HuH-7.5 (cell line): ENCODE measurements at regions not wholly inside any gene's neighbourhood (a gene's known extent, or its start where the extent isn't known, plus 50 kb on each side); places are given as distances from the start of the nearest gene placed in this dataset.
"Not testable (repeated sequence)": the region's sequence is repeated elsewhere in the genome, so short reads cannot be mapped to it uniquely, and the experiment has no call there.

Source experiments
- DNase-seq: peaks from one replicate; pipeline ENCODE4 v3.0.0; 2011; ENCODE audit warnings: low spot score

DNA sequence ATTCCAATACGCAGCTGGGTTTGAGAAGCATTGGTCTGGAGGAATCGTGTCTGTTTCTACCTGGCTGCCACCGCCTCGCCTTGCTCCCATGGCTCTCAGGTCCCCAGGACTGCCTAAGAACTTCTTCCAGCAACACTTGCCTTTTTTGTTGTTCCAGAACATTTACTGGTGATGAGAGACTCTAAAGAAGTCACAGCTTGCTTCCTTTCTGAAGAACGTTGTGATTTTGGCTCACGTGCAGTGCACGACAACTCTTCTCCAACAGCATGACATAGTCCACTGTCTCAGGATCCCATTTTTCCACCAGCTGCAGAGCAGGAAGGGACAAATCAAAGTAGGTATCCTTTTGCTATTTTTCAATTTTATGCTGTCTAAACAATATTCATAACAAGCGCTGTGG lies 940.9 kb downstream of the SLC4A3 start:
- no peak for DNase-seq

DNA sequence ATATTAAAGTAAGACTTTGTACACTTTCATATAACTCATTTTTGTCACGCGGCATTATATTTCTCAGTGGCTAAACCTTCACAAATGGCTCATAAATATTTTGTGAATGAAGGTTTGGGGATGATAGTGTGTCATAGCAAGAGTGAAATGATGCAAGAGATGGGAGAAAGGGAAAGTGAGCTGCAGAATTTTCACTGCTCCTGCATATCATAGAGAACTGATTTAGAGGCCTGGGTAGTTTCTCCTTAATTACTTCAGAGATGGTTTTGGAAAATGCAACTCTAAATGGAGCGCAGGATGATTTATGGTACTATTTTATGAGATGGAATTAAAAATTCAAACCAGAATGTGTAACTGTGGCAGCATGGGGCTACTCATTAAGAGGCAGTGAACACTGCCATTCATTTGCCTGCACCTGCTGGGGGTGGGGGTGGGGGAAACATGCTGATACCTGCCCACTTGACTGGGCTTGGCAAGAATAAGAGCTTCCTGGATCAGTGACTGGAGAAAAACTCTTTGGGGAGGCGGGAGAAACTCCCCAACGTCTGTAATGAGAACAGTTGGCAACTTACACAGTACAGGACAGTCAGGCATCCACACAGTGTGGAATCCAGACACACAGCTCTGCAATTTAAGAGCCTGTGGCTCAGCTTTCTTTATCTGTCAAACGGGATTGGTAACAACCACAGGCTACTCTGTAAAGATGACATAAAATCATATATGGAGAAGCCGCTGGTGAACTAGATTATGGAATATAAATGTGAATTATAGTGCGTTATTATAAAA lies 941.9 kb downstream of the SLC4A3 start:
- DNase-seq = no peak

DNA sequence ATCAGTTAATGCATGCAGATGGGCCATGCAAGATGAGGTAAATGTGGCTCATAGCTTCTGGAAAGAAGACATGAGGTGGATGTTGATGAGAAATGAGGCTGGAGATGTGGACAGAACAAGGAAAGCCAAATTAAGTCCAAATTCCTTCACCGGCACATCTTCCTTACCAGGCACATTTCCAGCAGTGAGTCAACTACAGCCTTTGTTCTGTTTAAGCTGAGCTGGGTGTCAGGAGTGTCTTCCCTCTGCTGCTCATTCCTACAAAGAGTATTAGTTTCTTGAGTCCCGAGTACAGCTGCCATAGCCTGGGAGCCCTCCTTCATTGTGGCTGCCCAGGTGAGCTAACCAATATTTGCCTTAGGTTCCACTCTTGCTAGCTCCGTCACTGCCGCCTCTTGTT lies 945.0 kb downstream of the SLC4A3 start:
- DNase-seq = no peak

DNA sequence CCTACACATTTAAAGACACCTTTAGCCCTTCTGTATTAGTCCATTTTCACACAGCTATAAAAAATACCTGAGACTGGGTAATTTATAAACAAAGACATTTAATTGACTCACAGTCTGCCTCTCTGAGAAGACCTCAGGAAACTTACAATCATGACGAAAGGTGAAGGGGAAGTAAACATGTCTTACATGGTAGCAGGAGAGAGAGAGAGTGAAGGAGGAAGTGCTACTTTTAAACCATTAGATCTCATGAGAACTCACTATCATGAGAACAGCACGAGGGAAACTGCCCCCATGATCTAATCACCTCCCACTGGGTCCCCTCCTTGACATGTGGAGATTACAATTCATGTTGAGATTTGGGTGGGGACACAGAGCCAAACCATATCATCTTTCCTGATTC lies 946.6 kb downstream of the SLC4A3 start:
- no peak for DNase-seq

DNA sequence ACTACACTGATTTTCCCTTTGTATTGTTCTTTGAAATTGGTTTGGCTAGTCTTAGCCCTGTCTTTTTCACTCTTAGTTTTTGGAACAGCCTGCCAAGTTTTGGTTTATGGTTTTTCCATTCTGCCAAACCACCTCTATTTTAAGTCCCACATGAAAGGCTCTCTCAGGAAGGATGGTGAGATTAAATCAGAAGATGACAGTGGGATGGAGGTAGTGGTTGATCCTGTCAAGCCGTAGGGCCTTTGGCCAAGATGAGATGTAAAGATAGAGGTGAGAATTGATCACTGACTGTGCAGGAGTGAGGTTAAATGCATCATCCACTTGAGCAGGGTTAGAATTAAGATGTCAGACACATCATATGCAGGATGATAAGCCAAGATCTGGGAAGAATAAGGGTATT lies 948.5 kb downstream of the SLC4A3 start:
- DNase-seq = no peak

DNA sequence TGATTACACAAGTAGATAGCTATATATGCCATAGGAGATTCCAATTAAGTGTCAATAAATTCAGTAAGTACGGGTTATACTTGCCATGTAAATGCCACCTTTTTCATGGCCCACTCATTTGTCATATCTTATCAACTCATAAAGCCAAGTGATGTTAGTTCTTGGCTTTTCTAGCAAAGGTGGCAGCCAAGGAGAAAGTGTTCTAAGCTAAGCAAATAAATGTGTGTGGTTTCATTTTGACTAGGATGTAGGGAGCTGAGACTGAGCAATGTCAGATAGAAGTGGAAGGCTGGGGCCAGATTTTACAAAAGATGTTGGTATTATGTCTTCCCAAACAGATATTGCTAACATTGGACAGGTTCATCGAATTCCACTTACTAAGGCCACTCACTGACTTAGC lies 952.0 kb downstream of the SLC4A3 start:
- DNase-seq = no peak

DNA sequence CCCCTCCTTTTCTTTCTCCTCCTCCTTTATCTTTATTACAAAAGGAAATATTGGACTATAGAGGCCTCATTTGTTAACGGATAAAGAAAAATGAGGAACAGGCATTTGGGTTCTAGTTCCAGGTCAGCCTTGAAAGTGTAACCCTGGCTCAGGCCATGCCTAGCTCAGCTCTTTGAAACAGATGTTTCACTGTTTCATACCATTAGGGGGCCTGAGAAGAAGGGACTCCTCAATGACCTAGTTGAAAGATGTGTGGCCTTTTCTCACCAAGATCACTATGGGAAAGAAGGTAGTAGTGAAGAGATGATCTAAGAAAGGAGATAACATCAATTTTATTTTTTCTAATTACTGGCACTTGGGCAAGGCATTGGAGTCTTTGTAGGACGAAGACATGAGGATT lies 952.7 kb downstream of the SLC4A3 start:
- no peak for DNase-seq

DNA sequence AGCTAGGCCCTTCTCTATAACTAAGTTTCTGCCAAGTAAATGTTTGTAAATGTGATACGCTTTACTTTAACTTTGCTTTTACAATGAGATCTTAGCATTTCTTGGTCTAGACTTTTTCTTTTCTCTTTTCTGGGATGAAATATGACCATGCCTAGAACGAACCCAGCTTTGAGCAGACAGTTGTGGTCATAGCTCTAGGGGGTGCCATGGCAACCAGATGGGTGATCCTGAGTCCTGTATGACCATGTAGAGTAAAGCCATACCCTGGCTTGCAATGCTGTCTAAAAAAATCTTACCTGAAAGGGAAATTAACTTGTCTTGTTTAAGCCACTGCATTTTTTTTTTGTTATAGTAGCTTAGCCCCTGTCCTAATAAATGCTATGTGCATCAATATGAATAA lies 956.3 kb downstream of the SLC4A3 start:
- DNase-seq = no peak

DNA sequence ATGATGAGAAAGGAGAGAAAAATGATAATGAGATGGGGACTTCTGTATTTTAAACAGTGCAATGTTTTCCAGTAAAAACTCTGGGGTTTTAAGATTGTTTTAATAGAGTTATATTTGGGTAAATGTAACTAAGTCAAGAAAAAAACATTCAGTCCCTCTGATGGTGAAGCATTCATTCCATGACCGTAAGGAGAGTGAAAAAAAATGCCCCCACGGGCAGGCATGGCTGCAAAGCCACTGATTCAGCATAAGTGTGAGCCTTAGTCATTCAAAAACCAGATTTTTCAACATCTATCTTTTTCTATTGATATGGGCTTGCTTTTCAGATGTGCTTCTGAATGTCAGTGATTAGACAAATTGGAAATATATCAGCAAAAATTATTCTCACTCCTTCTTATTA lies 957.8 kb downstream of the SLC4A3 start:
- DNase-seq = no peak

DNA sequence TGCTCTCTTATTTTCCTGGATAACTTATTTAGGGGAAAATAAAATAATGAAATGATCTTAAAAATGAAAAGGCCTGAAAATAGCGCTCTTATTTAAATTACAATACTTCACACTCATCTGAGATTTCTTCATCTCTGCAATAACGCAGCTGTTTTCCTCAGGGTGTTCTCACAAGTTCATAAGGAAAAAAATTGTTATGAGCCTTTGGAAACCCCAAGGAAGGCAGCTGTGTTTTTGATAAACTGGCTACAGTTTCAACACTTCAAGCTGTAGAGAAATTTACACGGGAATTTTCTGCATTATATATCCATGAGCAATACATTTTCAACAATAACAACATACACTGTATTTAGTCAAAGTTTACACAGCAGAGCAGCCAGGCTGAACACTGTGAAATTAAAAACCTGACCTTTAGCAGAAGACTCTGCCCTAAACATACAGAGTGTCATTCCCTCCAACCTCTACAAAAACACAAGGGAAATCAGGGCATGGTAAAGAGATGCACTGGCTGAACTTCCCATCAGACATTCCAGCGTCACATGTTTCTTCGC lies 959.6 kb downstream of the SLC4A3 start:
- no peak for DNase-seq

DNA sequence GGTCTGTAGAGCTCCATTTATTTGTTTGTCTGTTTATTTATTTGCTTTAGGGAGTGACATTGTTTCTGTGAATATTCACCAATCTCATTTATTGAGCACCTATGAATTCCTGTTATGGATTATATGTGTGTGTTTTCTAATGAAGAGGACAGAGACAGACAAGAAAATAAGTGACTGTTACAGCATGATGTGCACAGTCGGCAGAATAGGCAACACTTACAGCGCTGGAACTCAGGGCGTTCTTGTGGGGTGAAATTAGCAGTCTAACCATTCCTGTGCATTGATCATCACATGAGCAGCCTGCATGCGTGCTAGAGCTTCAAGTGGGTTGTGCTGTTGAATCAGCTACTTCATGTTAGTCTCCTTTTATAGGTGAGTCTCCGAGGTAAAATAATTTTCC lies 960.7 kb downstream of the SLC4A3 start:
- no peak for DNase-seq

DNA sequence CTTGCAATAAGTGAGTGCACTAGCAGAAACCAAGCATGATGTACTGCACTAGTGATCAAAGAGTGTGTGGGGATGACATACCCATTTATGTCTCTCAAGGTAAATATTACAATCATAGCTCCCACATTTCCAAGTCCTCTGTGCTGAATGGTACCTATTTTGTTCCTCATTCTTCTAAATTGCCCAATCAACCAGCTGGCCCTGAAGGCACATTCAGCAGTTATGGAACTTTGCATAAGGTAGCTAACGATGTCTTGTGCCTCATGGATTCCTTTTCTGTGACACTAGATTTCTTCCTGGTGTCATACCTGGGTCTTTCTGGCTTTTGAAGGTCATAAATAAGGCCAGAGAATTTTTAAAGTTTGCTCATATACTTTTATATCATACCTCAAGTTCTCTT lies 963.0 kb downstream of the SLC4A3 start:
- no peak for DNase-seq

DNA sequence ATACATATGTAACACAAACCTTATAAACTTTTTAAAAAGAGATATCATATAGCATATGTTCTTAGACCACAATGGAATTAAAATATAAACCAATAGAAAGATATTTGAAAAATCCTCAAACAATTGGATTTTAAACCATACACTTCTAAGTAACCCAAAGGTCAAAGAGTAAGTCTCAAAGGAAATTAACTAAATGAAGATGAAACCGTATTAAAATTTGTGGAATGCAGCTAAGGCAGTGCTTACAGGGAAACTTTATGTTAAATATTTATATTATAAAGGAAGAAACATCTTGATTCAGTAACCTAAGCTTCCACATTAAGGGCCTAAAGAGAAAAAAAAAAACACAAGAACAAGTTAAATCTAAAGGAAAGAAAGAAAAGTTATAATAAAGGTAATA lies 966.1 kb downstream of the SLC4A3 start:
- DNase-seq = no peak

DNA sequence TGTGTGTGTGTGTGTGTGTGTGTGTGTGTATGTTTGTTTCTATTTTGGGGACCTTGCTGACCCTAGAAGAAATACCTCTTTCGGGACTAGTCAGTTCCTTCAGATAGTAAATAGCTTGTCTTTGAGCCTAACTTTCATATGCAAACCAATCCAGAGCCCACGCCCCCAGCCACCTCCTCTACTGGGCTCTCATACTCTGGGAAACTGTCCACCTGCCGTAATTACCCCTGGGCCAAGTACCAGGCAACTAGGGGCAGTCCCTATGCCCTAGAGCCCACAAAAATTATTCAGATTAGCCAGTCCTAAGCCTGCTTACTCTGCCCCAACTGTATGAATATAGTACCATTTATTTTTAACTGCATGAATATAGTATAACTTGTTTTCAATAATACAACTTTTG lies 970.4 kb downstream of the EPHA4 start:
- DNase-seq = no peak

DNA sequence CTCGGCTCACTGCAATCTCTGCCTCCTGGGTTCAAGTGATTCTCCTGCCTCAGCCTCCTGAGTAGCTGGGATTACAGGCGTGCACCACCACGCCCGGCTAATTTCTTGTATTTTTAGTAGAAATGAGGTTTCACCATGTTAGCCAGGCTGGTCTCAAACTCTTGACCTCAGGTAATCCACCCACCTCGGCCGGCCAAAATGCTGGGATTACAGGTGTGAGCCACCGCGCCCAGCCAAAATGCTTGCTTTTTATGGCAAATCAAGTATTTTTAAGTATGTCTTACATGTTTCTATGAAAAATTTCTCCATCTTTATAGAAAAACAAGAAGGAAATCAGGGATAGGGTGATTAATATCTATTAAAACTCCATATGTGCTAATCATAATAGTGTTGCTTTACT lies 959.1 kb downstream of the EPHA4 start:
- not testable (repeated sequence) for DNase-seq

DNA sequence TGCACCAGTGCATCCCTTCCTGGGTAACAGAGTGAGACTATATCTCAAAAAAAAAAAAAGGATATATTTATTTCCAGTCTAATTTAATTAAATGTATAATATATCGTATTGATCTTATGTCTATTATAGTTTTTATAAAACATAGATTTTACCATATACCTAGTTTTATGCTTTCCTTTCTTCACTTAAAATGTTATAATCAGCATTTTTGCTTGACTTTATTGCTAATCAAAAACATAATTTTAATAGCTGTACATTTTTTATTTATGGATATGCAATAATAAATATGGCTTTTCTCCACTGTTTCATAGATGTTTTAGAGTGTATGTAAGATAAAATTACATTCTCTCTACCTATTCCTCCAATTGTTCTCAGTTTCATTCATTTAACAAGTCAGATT lies 958.0 kb downstream of the EPHA4 start:
- DNase-seq = no peak

DNA sequence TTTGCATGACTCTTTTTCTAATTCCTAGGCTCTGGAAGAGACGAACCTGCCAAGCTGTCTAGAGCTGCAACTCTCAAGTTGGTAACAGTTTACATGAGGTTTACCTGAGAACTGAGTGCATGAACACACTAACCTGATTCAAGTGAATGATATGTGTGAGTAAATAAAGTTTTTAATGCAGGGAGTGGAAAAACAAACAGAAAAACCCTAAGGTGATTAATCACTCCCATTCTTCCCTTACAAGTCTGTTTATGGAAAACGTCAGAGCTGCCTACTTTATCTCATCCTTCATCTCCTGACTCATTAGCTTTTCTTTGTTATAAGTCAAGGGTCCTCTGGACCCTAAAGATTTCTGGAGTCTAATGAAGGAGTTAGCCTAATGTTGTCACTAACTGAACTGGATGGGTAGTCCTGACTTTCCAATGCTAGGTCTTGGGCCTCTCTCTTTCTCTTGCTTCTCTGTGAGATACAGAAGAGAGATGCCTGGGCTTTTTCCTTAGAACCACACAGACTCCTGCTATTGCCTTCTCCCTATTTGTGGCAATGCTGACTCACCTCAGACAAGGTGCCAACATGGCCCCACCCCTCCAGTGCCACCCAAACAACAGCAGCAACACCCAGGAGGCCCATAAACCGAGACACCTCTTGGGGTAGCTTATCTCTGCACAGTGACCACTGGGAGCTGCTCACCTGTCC lies 952.4 kb downstream of the EPHA4 start:
- no peak for DNase-seq

DNA sequence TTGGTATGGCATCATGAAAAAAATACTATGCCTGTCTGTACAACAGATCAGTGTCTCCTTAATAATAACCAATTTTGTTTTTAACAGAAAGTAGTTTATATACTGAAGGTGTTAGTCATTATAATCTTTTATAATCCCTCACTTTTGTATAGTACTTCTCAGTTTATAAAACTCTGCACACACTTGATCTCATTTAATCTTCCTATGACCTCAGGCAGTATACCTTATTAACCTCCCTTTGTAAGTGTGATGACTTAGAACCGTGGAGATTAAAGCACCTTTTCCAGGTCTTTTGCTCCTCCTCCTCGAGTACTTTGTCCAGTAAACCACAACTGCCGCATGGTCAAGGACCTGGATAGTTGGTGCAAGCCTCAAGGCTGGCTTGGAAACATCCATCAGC lies 945.5 kb downstream of the EPHA4 start:
- no peak for DNase-seq

DNA sequence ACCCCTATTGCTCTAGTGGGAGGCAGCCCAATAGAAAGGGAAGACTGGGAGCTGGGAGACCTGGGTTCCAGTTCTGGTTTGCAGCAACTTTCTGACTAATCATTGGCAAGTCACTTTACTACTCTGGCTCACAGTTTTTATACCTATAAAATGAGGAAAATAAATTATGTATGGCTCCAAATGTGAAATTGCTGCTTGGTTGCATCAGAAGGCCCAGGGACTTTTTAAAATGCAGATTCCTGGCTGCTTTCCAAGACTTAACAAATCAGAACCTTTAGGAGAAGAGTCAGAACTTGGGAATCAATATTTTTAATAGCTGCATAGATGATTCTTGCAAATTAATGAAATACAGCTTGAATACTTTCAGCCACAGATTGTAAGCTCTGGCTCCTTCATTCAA lies 943.9 kb downstream of the EPHA4 start:
- DNase-seq = no peak

DNA sequence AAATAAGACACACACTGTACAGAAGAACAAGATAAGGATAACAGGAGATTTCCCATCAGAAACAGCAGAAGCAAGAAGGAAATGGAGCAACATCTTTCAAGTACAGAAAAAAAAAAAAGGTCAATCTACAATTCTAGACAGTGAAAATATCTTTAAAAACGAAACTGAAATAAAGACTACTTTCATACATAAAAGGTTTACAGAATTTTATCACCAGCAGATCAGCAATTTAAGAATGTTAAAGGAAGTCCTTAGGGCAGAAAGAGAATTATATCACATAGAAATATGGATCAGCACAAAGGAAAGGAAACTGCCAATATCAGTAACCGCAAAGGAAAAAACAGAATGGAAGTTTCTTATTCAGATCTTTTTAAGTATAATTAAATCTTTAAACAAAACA lies 931.0 kb downstream of the EPHA4 start:
- no peak for DNase-seq

DNA sequence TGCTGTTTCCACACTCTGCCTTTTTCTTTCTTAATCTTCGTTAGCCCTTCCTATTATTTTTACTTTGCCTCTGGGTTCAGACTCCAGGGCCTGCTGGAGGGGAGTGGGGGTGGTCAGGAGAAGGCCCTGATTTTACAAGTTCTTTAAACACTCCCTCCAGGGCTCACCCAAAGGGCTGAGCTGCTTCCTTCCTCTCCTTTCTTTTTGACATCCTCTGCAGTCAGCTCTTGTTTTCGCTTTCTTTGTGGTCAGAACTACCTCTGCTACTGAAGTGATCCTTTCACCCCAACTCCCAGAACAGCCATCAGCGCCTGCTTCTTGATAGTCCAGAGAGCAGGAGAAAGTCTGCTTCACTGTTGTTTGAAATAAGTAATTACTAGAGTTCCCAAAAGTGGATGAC lies 925.7 kb downstream of the EPHA4 start:
- no peak for DNase-seq

DNA sequence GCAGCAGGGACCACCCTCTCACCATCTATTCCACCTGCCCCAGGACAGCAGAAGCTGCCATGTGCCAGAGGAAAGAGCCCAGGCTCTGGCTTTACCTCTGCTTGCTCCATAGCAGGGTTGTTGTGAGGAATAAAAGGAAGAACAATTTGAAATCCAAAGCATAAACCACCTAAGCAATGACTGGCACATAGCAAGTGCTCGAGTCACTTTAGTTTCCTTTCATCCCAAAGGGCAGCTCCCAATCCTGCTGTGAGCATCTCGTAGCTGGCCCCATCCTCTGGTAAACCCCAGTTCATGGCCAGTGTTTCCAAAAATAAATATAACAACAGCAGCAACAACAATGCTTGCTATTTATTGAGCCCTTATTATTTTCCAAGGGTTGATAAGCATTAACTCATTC lies 923.5 kb downstream of the EPHA4 start:
- DNase-seq = no peak

DNA sequence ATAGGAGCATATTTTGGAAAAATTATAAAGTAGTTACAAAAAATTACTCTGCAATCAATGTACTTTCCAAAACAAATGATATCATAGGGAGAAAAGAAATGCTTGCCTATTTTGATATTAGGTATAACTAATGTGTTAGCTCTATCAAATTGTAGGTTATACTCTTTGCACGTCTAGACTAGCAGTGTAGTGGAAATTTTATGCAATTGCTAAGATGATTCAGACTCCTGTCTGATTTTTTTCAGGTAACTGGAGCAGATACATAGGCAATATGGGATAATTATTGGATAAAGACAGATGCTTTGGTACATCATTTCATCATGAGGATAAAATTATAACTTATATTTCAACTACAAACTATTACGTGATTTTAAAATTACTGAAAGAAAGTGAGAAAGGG lies 918.3 kb downstream of the EPHA4 start:
- DNase-seq = no peak

DNA sequence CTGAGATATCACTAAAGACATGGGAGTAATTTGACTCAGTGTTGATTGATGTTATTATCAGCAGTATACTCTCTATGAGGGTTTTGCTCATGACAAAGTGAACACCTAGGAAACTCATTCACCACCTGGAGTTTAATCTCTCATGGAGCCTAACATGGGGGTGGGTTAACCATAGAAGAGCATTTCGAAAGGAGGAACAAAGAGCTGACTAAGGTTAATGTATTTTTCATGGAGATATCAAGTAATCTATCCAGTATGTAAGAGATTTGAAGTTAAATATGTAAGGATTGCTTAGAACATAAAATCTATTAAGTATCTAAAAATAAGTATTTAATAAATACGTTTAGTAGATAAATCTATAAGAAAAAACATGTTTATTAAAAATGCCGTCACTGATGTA lies 917.8 kb downstream of the EPHA4 start:
- DNase-seq = no peak
